ENCODE measurements at regions not wholly inside any gene's neighbourhood (a gene's known extent, or its start where the extent isn't known, plus 50 kb on each side); places are given as distances from the start of the nearest gene placed in this dataset.

GRCh38 chr6:147991961-147992360 is 350.7 kb upstream of the SASH1 start:
- TF ChIP-seq, protein P1, sequence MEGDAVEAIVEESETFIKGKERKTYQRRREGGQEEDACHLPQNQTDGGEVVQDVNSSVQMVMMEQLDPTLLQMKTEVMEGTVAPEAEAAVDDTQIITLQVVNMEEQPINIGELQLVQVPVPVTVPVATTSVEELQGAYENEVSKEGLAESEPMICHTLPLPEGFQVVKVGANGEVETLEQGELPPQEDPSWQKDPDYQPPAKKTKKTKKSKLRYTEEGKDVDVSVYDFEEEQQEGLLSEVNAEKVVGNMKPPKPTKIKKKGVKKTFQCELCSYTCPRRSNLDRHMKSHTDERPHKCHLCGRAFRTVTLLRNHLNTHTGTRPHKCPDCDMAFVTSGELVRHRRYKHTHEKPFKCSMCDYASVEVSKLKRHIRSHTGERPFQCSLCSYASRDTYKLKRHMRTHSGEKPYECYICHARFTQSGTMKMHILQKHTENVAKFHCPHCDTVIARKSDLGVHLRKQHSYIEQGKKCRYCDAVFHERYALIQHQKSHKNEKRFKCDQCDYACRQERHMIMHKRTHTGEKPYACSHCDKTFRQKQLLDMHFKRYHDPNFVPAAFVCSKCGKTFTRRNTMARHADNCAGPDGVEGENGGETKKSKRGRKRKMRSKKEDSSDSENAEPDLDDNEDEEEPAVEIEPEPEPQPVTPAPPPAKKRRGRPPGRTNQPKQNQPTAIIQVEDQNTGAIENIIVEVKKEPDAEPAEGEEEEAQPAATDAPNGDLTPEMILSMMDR (IDR thresholded peaks at IDR 0.05) = no peak
- TF ChIP-seq POLR2A (IDR thresholded peaks at IDR 0.05) = no peak

All from body of pancreas (tissue), 4 donors.